Left renal cortex interstitium (tissue), 4 donors: ENCODE measurements at regions not wholly inside any gene's neighbourhood (a gene's known extent, or its start where the extent isn't known, plus 50 kb on each side); places are given as distances from the start of the nearest gene placed in this dataset.

Experiments
- DNase-seq, 4 donors: peaks; one replicate each; pipeline ENCODE4 v3.0.0-alpha.2; 2013; ENCODE audit warnings: low read depth in 4 of 4, low spot score in 2 of 4, missing footprints in 1 of 4

DNA sequence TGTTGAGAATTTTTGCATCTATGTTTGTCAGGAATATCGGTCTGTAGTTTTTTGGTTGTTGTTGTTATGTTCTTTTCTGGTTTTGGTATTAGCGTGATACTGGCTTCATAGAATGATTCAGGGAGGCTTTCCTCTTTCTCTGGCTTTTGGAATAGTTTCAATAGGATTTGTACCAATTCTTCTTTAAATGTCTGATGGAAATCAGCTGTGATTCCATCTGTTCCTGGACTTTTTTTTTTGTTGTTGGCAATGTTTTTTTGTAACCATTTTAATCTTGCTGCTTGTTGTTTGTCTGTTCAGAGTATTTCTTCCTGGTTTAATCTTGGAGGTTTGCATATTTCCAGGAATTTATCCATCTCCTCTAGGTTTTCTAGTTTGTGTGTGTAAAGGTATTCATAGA, 81.5 kb upstream of the GK2 start:
- no peak for DNase-seq

- DNase-seq: no peak
Measured at GRCh38 chr4:79476196-79476595, 68.2 kb upstream of the GK2 start.

DNA sequence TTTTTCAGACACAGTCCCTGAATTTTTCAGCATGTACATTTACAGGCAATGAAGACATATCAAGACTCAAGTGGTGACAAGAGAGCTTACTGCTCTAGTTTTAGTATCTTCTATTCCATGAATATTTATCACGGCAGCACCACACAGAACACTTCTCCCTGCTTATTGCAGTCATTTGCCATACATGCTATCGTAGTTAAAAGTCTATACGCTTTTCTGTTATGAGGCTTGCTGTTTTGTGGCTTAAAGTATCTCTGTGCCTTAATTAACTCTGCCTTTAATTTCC, 65.4 kb upstream of the GK2 start:
- DNase-seq: no peak

- no peak for DNase-seq
Measured at GRCh38 chr4:79472693-79473438, 64.8 kb upstream of the GK2 start.

DNA sequence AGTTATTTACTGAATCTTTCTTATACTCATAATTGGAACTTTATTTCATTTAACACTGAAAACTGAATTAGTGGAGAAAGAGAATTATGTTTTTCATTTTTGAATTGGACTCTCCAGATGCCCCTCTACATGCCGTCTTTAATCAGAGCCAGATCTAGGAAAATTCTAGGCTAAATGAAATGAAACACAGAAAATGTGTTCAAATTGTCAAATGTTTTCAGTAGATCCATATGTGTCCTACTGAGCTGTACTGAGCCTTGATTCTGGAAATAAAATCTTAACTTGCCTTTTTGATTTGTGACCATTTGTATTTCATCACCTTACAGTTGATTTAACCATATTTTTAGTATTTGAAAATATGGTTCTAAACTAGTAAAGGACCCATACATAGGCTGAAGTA, 64.0 kb upstream of the GK2 start:
- no peak for DNase-seq

- DNase-seq: no peak
Measured at GRCh38 chr4:79471309-79471708, 63.3 kb upstream of the GK2 start.

- DNase-seq: no peak
Measured at GRCh38 chr4:79467246-79467932, 59.4 kb upstream of the GK2 start.

DNA sequence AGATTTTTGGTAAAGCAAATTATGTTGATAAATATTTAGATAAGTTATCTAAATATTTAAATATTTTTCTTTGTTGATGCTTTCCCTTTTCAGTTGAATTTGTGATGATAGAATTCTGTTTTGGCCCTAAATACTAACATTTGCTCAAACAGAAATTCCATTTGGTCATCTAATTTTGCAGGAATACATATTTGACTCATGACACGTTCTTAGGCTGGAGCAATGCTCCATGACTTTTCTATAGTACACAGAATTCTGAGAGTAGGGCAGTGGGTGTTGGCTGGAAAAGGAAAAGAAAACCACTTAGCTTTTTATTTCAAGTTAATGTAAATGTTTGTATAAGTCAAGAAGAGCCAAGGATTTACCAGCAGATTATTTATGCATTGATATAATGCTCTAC, 58.6 kb upstream of the GK2 start:
- no peak for DNase-seq
